SJSA1 (cell line): ENCODE measurements at regions not wholly inside any gene's neighbourhood (a gene's known extent, or its start where the extent isn't known, plus 50 kb on each side); places are given as distances from the start of the nearest gene placed in this dataset.

Experiments used
- DNase-seq, 2 experiments: peaks; one replicate each; pipeline ENCODE4 v3.0.0-alpha.2; 2015 to 2020; ENCODE audit warnings: low spot score in 2 of 2, low read depth in 1 of 2
- H3K27ac ChIP-seq: fragments of 250-450 bp; sonication (Bioruptor Pico); 2 replicates; pipeline ENCODE4 v1.5.1; 2020; ENCODE audit warnings: mild to moderate bottlenecking, moderate library complexity
- H3K27me3 ChIP-seq: fragments of 250-450 bp; sonication (Bioruptor Pico); replicated peaks from 2 replicates; pipeline ENCODE4 v1.5.1; 2020; ENCODE audit warnings: mild to moderate bottlenecking, moderate library complexity
- H3K36me3 ChIP-seq: fragments of 250-450 bp; sonication (Bioruptor Pico); 2 replicates; pipeline ENCODE4 v1.5.1; 2020; ENCODE audit warnings: mild to moderate bottlenecking
- H3K4me1 ChIP-seq: fragments of 250-450 bp; sonication (Bioruptor Pico); replicated peaks from 2 replicates; pipeline ENCODE4 v1.6.1; 2021; ENCODE audit warnings: mild to moderate bottlenecking
- H3K4me3 ChIP-seq: fragments of 250-450 bp; sonication (Bioruptor Pico); 2 replicates; pipeline ENCODE4 v1.5.1; 2020; ENCODE audit warnings: mild to moderate bottlenecking
- H3K9me3 ChIP-seq: fragments of 250-450 bp; sonication (Bioruptor Pico); replicated peaks from 2 replicates; pipeline ENCODE4 v1.5.1; 2020; ENCODE audit warnings: mild to moderate bottlenecking

GRCh38 chr6:77403424-77403823, 59.9 kb downstream of the HTR1B start:
- Histone ChIP-seq H3K4me1 (no peaks in the 10 kb centered on the region), H3K4me3 (no peak overlapping the region), H3K27me3 (no peaks in the 10 kb centered on the region), H3K9me3 (no peaks in the 10 kb centered on the region), H3K36me3 (no peaks in the 10 kb centered on the region), H3K27ac (no peak overlapping the region)
- DNase-seq: no peak

DNA sequence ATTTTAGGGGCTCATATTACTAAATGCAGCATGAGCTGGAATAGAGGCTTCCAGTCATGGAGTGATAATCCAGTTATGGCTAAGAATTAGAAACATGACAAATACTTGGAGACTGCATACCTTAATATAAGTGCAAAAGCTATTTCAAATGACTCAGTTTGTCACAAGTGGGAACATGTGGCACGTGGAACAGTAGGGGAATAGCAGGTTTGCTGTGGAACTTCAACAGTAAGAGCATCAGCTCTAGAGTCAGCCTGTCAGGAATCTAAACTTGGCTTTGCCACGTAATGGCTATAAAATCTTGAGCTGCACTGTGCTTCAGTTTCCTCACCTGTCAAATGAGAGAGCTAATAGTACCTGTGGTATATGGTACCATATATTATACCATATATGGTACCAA, 62.1 kb downstream of the HTR1B start:
- Histone ChIP-seq H3K27me3 (no peaks in the 10 kb centered on the region), H3K4me1 (no peaks in the 10 kb centered on the region), H3K36me3 (no peaks in the 10 kb centered on the region), H3K4me3 (no peak overlapping the region), H3K27ac (no peak overlapping the region), H3K9me3 (no peaks in the 10 kb centered on the region)
- DNase-seq: no peak

DNA sequence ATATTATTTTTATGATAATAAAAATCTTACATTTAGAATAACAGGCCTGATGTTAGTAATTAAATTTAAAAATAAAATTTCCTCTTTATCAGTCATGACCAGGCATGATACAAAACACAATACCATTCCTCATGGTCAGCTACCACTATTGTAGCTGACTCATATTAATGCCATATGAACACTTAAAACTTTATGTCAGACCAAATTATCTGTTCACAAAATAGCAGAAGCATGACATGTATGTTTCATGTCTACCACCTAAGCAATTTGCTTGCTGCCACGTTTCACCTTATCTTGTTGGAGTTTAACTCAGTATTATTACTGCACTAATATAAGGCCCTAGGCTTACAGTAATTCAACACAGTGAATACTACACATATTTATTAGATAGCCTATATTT, 65.7 kb downstream of the HTR1B start:
- Histone ChIP-seq H3K4me3 (no peak overlapping the region), H3K27ac (no peak overlapping the region), H3K4me1 (no peaks in the 10 kb centered on the region), H3K27me3 (no peaks in the 10 kb centered on the region), H3K9me3 (no peaks in the 10 kb centered on the region), H3K36me3 (no peaks in the 10 kb centered on the region)
- DNase-seq: no peak

- H3K9me3 ChIP-seq: no peaks in the 10 kb centered on the region
- no peak for DNase-seq
- no peaks in the 10 kb centered on the region for H3K36me3 ChIP-seq
- H3K4me3 ChIP-seq: no peak overlapping the region
- H3K27me3 ChIP-seq: no peaks in the 10 kb centered on the region
- no peaks in the 10 kb centered on the region for H3K4me1 ChIP-seq
- no peak overlapping the region for H3K27ac ChIP-seq
These were observed 73.9 kb downstream of the HTR1B start for GRCh38 chr6:77389402-77389801.

- Histone ChIP-seq H3K36me3 (no peaks in the 10 kb centered on the region), H3K4me3 (no peak overlapping the region), H3K4me1 (no peaks in the 10 kb centered on the region), H3K27me3 (no peaks in the 10 kb centered on the region), H3K9me3 (0 out of 2 replicates have a peak, but pooled peaks cover 4% of the 10 kb centered on the region), H3K27ac (no peak overlapping the region)
- no peak for DNase-seq
These were observed 80.3 kb downstream of the HTR1B start for GRCh38 chr6:77383026-77383425.

DNA sequence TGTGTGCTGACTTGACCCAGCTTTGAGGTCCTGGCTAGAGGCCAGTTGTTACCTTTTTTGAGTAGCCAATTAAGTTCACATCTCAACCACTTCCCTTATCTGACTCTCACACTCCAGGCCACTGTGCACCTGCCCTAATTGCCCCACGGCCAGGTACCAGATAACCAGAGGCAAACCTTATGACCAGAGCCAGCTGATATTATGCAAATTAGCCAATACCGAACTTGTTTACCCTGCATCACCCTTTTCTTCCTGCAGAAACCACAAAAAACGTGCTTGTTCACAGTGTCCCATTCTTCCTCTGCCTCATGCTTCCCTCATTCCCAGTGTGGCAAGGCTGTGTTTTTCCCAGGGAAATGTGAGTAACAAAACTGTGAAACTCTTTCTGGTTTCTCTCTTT, 89.3 kb downstream of the HTR1B start:
- H3K9me3 ChIP-seq: no peaks in the 10 kb centered on the region
- no peaks in the 10 kb centered on the region for H3K27me3 ChIP-seq
- no peaks in the 10 kb centered on the region for H3K36me3 ChIP-seq
- no peaks in the 10 kb centered on the region for H3K4me1 ChIP-seq
- no peak overlapping the region for H3K4me3 ChIP-seq
- H3K27ac ChIP-seq: no peak overlapping the region
- no peak for DNase-seq

- Histone ChIP-seq H3K9me3 (no peaks in the 10 kb centered on the region), H3K27me3 (no peaks in the 10 kb centered on the region), H3K36me3 (no peaks in the 10 kb centered on the region), H3K27ac (no peak overlapping the region), H3K4me3 (no peak overlapping the region), H3K4me1 (no peaks in the 10 kb centered on the region)
- no peak for DNase-seq
These were observed 91.5 kb downstream of the HTR1B start for GRCh38 chr6:77371748-77372147.

DNA sequence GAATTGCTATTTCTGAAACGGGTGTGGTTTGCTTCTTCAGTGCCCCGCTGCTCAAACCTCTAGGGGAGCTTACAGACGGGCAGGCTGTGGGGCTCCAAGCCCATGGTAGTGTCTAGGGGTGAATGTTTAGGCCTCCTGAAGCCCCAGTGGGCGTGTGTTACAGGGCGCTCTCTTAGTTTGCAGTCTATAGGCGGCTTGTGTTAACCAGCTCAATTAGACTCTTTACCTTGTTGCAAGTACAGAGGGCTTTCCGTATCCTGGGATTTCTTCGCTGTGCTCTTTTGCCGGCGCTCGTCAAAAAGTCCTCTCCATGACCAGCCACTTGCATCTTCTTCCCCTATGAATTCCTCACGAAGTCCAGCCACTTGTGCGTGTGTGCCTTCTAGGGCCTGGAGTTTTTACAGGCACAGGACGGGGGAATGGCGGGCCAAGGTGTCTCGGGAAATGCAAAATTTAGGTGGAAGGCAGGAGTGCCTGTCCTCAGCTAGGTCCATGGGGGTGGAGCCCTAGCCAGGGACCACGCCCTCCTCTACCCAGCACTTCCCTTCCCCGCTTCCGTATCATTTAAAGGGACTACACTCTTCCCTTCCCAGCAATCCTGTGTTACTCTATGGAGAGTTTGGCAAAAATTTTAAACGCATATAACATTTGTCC, 94.5 kb downstream of the HTR1B start:
- H3K27me3 ChIP-seq: no peaks in the 10 kb centered on the region
- no peak overlapping the region for H3K27ac ChIP-seq
- H3K4me3 ChIP-seq: no peak overlapping the region
- DNase-seq: no peak
- no peaks in the 10 kb centered on the region for H3K36me3 ChIP-seq
- no peaks in the 10 kb centered on the region for H3K4me1 ChIP-seq
- H3K9me3 ChIP-seq: no peaks in the 10 kb centered on the region

- no peaks in the 10 kb centered on the region for H3K36me3 ChIP-seq
- H3K4me1 ChIP-seq: no peaks in the 10 kb centered on the region
- H3K27me3 ChIP-seq: no peaks in the 10 kb centered on the region
- H3K4me3 ChIP-seq: no peak overlapping the region
- H3K27ac ChIP-seq: no peak overlapping the region
- no peaks in the 10 kb centered on the region for H3K9me3 ChIP-seq
- no peak for DNase-seq
These were observed 96.5 kb downstream of the HTR1B start for GRCh38 chr6:77366798-77367197.

DNA sequence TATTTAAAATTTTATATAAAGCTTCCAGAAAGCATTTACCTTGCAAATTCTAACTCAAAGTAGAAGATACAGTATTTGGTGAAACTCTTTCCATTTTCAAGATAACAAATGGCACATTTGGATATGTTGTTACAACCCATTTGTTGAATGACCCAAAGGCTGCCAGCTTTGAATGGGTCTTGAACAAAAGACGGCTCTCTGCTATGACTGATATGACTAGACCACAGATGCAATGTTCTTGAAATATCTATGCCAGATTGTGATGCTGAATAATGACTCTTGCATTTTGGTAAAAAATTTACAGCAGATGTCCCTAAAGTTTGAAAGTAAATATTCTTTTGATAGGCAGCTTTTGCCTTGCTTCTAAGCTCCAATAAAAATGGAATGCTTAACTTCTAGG, 99.6 kb downstream of the HTR1B start:
- Histone ChIP-seq H3K27me3 (no peaks in the 10 kb centered on the region), H3K27ac (no peak overlapping the region), H3K9me3 (no peaks in the 10 kb centered on the region), H3K4me3 (no peak overlapping the region), H3K4me1 (no peaks in the 10 kb centered on the region), H3K36me3 (no peaks in the 10 kb centered on the region)
- DNase-seq: no peak

DNA sequence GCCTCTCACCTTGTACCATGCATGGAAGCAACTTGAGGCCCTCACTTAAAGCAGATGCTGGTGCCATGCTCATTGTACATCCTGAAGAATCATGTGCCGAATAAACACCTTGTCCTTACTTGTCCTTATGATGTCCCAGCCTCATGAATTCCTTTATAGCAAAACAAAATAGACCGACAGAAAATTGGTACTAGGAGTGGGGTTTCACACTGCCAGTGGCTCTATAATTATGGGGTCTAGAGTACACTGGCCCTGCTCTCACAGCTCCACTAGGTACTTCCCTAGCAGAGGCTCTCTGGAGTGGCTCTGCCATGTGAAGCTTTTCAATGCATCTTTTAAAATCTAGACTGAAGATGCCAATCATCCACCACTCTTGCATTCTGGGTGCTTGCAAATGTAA, 101.2 kb downstream of the HTR1B start:
- Histone ChIP-seq H3K9me3 (no peaks in the 10 kb centered on the region), H3K4me3 (no peak overlapping the region), H3K27ac (no peak overlapping the region), H3K27me3 (no peaks in the 10 kb centered on the region), H3K4me1 (no peaks in the 10 kb centered on the region), H3K36me3 (no peaks in the 10 kb centered on the region)
- no peak for DNase-seq

DNA sequence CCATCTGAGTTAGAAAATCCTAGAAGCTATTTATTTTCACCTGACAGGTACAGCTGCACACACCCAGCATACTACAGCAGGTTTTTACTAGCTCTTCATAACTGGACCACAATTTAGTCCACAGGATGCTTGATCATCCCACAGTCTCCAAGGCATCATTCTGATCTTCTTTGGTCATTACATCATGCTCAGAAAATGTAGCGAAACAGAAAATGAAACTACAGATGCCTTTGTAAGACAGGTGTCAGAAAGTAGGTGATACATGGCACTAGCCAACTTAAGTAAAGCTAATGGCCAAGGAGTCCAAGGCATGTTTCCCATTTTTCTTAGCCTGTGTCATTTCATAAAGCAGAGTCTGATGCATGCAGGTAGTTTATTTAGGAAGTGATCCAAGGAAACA, 102.3 kb downstream of the HTR1B start:
- Histone ChIP-seq H3K4me1 (no peaks in the 10 kb centered on the region), H3K36me3 (no peaks in the 10 kb centered on the region), H3K9me3 (no peaks in the 10 kb centered on the region), H3K27ac (no peak overlapping the region), H3K4me3 (no peak overlapping the region), H3K27me3 (no peaks in the 10 kb centered on the region)
- DNase-seq: no peak

GRCh38 chr6:77356821-77357220, 106.5 kb downstream of the HTR1B start:
- Histone ChIP-seq H3K4me1 (no peaks in the 10 kb centered on the region), H3K9me3 (no peaks in the 10 kb centered on the region), H3K27me3 (no peaks in the 10 kb centered on the region), H3K4me3 (no peak overlapping the region), H3K27ac (no peak overlapping the region), H3K36me3 (no peaks in the 10 kb centered on the region)
- no peak for DNase-seq

GRCh38 chr6:77354581-77354980, 108.7 kb downstream of the HTR1B start:
- DNase-seq: no peak
- no peaks in the 10 kb centered on the region for H3K36me3 ChIP-seq
- no peak overlapping the region for H3K27ac ChIP-seq
- H3K4me3 ChIP-seq: no peak overlapping the region
- no peaks in the 10 kb centered on the region for H3K27me3 ChIP-seq
- no peaks in the 10 kb centered on the region for H3K9me3 ChIP-seq
- no peaks in the 10 kb centered on the region for H3K4me1 ChIP-seq

- Histone ChIP-seq H3K4me3 (no peak overlapping the region), H3K27ac (no peak overlapping the region), H3K9me3 (no peaks in the 10 kb centered on the region), H3K4me1 (no peaks in the 10 kb centered on the region), H3K36me3 (no peaks in the 10 kb centered on the region), H3K27me3 (no peaks in the 10 kb centered on the region)
- no peak for DNase-seq
These were observed 110.2 kb downstream of the HTR1B start for GRCh38 chr6:77353129-77353528.
